Neural cell (in vitro differentiated cells): ENCODE measurements at regions not wholly inside any gene's neighbourhood (a gene's known extent, or its start where the extent isn't known, plus 50 kb on each side); places are given as distances from the start of the nearest gene placed in this dataset.

Experiments used
- H2AFZ ChIP-seq: fragments of 200-600, 300-800 bp; sonication (generic), shearing (Covaris generic); 2 replicates; pipeline ENCODE4 v1.6.0; 2014; ENCODE audit warnings: low read depth, mild to moderate bottlenecking, antibody characterized with exemption, low read length, moderate library complexity
- H3F3A ChIP-seq: fragments of 200-600 bp; shearing (Covaris generic); 2 replicates; pipeline ENCODE4 v1.6.1; 2016; ENCODE audit warnings: mild to moderate bottlenecking, moderate library complexity, mixed read lengths, antibody characterized with exemption, low read length; ENCODE audit not compliant: insufficient read depth, poor library complexity, severe bottlenecking
- H3K27ac ChIP-seq: fragments of 200-600, 300-800 bp; sonication (generic), shearing (Covaris generic); 2 replicates; pipeline ENCODE4 v1.5.1; 2014; ENCODE audit warnings: mild to moderate bottlenecking, low read length, moderate library complexity
- H3K27me3 ChIP-seq: fragments of 300-800, 200-600 bp; sonication (generic), shearing (Covaris generic); 2 replicates; pipeline ENCODE4 v1.6.0; 2014; ENCODE audit warnings: mild to moderate bottlenecking, low read depth, low read length, moderate library complexity; ENCODE audit not compliant: insufficient read depth
- H3K36me3 ChIP-seq: fragments of 300-800, 200-600 bp; sonication (generic), shearing (Covaris generic); 2 replicates; pipeline ENCODE4 v1.5.1; 2014; ENCODE audit warnings: mild to moderate bottlenecking, antibody characterized with exemption, low read length, moderate library complexity; ENCODE audit not compliant: insufficient read depth
- H3K4me2 ChIP-seq: fragments of 300-800, 200-600 bp; sonication (generic), shearing (Covaris generic); 2 replicates; pipeline ENCODE4 v1.6.0; 2014; ENCODE audit warnings: mild to moderate bottlenecking, low read length
- H3K4me3 ChIP-seq: fragments of 300-800, 200-600 bp; sonication (generic), shearing (Covaris generic); 2 replicates; pipeline ENCODE4 v1.5.1; 2014; ENCODE audit warnings: mild to moderate bottlenecking, low read length, moderate library complexity
- H3K79me2 ChIP-seq: fragments of 200-600 bp; shearing (Covaris generic); replicated peaks from 2 replicates; pipeline ENCODE4 v1.6.0; 2014; ENCODE audit warnings: mild to moderate bottlenecking, low read length, moderate library complexity; ENCODE audit not compliant: insufficient read depth
- H3K9ac ChIP-seq: fragments of 300-800, 200-600 bp; sonication (generic), shearing (Covaris generic); 2 replicates; pipeline ENCODE4 v1.6.1; 2016; ENCODE audit warnings: mild to moderate bottlenecking, low read length, mixed read lengths
- H3K9me2 ChIP-seq: fragments of 200-600 bp; shearing (Covaris generic); 2 replicates; pipeline ENCODE4 v1.6.1; 2016; ENCODE audit warnings: mild to moderate bottlenecking, low read length, mixed read lengths; ENCODE audit not compliant: insufficient read depth
- H3K9me3 ChIP-seq: fragments of 200-600, 300-800 bp; sonication (generic), shearing (Covaris generic); 2 replicates; pipeline ENCODE4 v1.6.1; 2016; ENCODE audit warnings: mild to moderate bottlenecking, mixed run types, low read length, moderate library complexity, mixed read lengths
- H4K20me1 ChIP-seq: fragments of 200-600 bp; shearing (Covaris generic); 2 replicates; pipeline ENCODE4 v1.6.1; 2016; ENCODE audit warnings: mild to moderate bottlenecking, mixed run types; ENCODE audit not compliant: insufficient read depth
- EP300 ChIP-seq: fragments of 450-650 bp; conservative IDR thresholded peaks from 2 replicates; pipeline ENCODE4 v1.6.1; 2014; ENCODE audit warnings: antibody characterized with exemption, mild to moderate bottlenecking, moderate library complexity; ENCODE audit not compliant: poor library complexity, severe bottlenecking
- EZH2 ChIP-seq: fragments of 200-600, 300-800 bp; shearing (Covaris generic), sonication (generic); IDR thresholded peaks from 2 replicates; pipeline ENCODE4 v1.6.1; 2014; ENCODE audit warnings: antibody characterized with exemption, low read length, borderline replicate concordance, mild to moderate bottlenecking; ENCODE audit not compliant: insufficient read depth, poor library complexity, severe bottlenecking
- MXI1 ChIP-seq: fragments of 450-650 bp; conservative IDR thresholded peaks from 2 replicates; pipeline ENCODE4 v1.6.1; 2014; ENCODE audit warnings: antibody characterized with exemption, mild to moderate bottlenecking; ENCODE audit not compliant: poor library complexity, severe bottlenecking
- POLR2AphosphoS5 ChIP-seq: IDR thresholded peaks from 2 replicates; pipeline ENCODE4 v1.6.1; 2012
- RAD21 ChIP-seq: fragments of 450-650 bp; conservative IDR thresholded peaks from 2 replicates; pipeline ENCODE4 v1.6.1; 2014; ENCODE audit warnings: antibody characterized with exemption, mild to moderate bottlenecking, moderate library complexity
- SMC3 ChIP-seq: fragments of 450-650 bp; conservative IDR thresholded peaks from 2 replicates; pipeline ENCODE4 v1.6.1; 2014; ENCODE audit warnings: antibody characterized with exemption, mild to moderate bottlenecking, moderate library complexity; ENCODE audit not compliant: poor library complexity
- TAF1 ChIP-seq: IDR thresholded peaks from 2 replicates; pipeline ENCODE4 v1.6.1; 2012; ENCODE audit warnings: low read depth
- TF ChIP-seq, protein P1 (sequence below): fragments of 450-650 bp; IDR thresholded peaks from 2 replicates; pipeline ENCODE4 v1.5.1; 2014; ENCODE audit warnings: antibody characterized with exemption, mild to moderate bottlenecking, moderate library complexity; ENCODE audit not compliant: poor library complexity, severe bottlenecking
- TF ChIP-seq, protein P2 (sequence below): IDR thresholded peaks from 2 replicates; pipeline ENCODE4 v1.6.1; 2012; ENCODE audit warnings: borderline replicate concordance

DNA sequence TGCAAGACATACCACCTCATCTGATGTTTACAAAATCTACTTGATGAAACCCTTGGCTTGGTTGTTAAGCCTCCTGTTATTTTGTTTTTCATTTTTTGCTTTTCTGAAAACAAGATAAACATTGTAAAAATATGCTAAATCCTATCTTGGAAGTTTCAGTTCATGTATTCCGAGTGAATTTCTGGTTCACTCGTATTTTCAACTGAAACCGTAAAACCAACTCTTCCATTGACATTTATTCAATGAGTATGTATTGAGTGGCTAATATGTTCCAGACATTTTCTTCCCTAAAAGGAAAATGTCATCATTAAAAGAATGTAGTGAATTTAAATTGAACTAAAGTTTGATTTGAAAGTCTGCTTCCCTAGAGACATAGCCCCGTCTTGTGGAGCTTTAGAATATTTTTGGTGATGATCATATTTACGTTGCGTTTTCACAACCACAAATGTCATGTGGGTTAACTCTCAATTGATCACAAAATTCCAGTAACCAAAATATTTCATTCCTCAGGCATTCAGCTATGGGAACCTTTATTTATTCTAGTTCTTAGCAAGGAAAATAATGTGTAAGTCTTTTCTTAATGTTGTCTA lies 204.2 kb downstream of the MBD2 start:
- no peaks in the 10 kb centered on the region for H3K9me2 ChIP-seq
- H3K9ac ChIP-seq = no peak overlapping the region
- H3K9me3 ChIP-seq = no peaks in the 10 kb centered on the region
- no peak overlapping the region for H3K4me2 ChIP-seq
- no peaks in the 10 kb centered on the region for H3F3A ChIP-seq
- H3K4me3 ChIP-seq = no peak overlapping the region
- TF ChIP-seq MXI1 (no peak), RAD21 (no peak), EP300 (no peak), POLR2AphosphoS5 (no peak), EZH2 (no peak), SMC3 (no peak), TAF1 (no peak)
- TF ChIP-seq, protein P1, sequence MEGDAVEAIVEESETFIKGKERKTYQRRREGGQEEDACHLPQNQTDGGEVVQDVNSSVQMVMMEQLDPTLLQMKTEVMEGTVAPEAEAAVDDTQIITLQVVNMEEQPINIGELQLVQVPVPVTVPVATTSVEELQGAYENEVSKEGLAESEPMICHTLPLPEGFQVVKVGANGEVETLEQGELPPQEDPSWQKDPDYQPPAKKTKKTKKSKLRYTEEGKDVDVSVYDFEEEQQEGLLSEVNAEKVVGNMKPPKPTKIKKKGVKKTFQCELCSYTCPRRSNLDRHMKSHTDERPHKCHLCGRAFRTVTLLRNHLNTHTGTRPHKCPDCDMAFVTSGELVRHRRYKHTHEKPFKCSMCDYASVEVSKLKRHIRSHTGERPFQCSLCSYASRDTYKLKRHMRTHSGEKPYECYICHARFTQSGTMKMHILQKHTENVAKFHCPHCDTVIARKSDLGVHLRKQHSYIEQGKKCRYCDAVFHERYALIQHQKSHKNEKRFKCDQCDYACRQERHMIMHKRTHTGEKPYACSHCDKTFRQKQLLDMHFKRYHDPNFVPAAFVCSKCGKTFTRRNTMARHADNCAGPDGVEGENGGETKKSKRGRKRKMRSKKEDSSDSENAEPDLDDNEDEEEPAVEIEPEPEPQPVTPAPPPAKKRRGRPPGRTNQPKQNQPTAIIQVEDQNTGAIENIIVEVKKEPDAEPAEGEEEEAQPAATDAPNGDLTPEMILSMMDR = no peak
- TF ChIP-seq, protein P2, sequence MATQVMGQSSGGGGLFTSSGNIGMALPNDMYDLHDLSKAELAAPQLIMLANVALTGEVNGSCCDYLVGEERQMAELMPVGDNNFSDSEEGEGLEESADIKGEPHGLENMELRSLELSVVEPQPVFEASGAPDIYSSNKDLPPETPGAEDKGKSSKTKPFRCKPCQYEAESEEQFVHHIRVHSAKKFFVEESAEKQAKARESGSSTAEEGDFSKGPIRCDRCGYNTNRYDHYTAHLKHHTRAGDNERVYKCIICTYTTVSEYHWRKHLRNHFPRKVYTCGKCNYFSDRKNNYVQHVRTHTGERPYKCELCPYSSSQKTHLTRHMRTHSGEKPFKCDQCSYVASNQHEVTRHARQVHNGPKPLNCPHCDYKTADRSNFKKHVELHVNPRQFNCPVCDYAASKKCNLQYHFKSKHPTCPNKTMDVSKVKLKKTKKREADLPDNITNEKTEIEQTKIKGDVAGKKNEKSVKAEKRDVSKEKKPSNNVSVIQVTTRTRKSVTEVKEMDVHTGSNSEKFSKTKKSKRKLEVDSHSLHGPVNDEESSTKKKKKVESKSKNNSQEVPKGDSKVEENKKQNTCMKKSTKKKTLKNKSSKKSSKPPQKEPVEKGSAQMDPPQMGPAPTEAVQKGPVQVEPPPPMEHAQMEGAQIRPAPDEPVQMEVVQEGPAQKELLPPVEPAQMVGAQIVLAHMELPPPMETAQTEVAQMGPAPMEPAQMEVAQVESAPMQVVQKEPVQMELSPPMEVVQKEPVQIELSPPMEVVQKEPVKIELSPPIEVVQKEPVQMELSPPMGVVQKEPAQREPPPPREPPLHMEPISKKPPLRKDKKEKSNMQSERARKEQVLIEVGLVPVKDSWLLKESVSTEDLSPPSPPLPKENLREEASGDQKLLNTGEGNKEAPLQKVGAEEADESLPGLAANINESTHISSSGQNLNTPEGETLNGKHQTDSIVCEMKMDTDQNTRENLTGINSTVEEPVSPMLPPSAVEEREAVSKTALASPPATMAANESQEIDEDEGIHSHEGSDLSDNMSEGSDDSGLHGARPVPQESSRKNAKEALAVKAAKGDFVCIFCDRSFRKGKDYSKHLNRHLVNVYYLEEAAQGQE = no peak
- no peak overlapping the region for H3K27ac ChIP-seq
- no peaks in the 10 kb centered on the region for H3K27me3 ChIP-seq
- no peaks in the 10 kb centered on the region for H3K79me2 ChIP-seq
- H4K20me1 ChIP-seq = no peaks in the 10 kb centered on the region
- H3K36me3 ChIP-seq = no peaks in the 10 kb centered on the region
- H2AFZ ChIP-seq = no peak overlapping the region

DNA sequence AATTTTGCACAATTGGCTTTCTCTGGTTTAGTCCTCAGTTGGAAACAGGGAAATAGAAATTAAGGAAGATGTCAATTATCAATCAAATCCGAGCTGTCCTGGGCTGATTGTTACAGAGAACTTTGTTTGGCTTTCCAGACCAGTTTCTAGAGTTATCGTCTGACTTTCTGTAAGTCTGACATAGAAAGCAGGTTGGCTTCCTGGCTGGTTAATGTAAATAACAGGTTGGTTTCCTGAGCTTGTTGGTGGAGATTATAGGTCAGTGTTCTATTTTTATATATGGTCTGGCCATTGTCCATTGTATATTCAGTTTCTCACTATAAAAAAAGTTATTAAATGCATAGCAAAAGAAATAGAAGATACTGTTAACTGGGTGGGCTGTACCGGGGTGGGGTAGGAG lies 204.8 kb downstream of the MBD2 start:
- H3K4me3 ChIP-seq = no peak overlapping the region
- H3K4me2 ChIP-seq = no peak overlapping the region
- no peak overlapping the region for H3K27ac ChIP-seq
- H3K79me2 ChIP-seq = no peaks in the 10 kb centered on the region
- no peaks in the 10 kb centered on the region for H3K27me3 ChIP-seq
- H3K9me3 ChIP-seq = no peaks in the 10 kb centered on the region
- H3K36me3 ChIP-seq = no peaks in the 10 kb centered on the region
- no peaks in the 10 kb centered on the region for H4K20me1 ChIP-seq
- TF ChIP-seq, protein P2 = no peak
- TF ChIP-seq, protein P1 = no peak
- no peak for TF ChIP-seq MXI1
- no peak for TF ChIP-seq EP300
- TF ChIP-seq TAF1 = no peak
- no peak for TF ChIP-seq RAD21
- no peak for TF ChIP-seq POLR2AphosphoS5
- no peak for TF ChIP-seq EZH2
- TF ChIP-seq SMC3 = no peak
- H3F3A ChIP-seq = no peaks in the 10 kb centered on the region
- H2AFZ ChIP-seq = no peak overlapping the region
- no peak overlapping the region for H3K9ac ChIP-seq
- H3K9me2 ChIP-seq = no peaks in the 10 kb centered on the region
